ENCODE measurements at regions not wholly inside any gene's neighbourhood (a gene's known extent, or its start where the extent isn't known, plus 50 kb on each side); places are given as distances from the start of the nearest gene placed in this dataset.
"Not testable (repeated sequence)": the region's sequence is repeated elsewhere in the genome, so short reads cannot be mapped to it uniquely, and the experiment has no call there.

DNA sequence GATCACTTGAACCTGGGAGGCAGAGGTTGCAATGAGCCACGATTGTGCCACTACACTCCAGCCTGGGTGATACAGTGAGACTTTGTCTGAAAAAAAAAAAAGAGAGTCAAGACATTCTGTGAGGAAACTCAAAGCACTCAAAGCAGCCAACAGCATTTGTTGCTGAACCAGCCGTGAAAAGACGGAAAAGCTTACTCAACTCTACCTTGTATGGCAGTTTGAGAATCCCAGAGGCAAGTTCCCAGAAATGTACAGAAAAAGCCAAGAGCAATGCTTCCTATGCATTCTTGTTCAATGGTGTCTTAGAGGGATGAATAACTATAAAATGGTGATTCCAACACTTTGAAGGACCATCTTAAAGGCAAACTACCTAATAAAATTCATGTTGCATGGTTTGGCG is 170.2 kb downstream of the HSD17B3 start:
- DNase-seq (ENCODE audit: low read depth) = no peak

- DNase-seq (ENCODE audit: low read depth) = no peak
These were observed 171.0 kb downstream of the HSD17B3 start for GRCh38 chr9:96130970-96131369.

DNA sequence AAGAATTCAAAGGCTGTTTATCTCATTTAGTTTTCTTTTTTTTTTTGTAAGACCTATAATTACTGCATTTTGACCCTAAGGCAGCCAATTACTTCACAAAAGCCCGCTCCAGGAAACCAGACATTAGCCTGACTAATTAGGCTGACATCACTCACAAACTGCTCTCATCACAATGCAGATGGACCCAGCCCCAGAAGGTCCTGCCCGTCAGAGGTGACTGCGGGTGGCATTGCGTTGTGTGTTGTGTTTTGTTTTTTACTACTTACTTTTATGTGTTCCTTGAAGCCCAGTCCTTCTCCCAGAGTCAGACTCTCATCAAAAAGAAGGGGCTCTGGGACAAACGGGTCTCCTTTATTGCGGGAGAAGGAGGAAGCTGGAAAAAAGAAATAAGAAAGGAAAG is 172.2 kb downstream of the HSD17B3 start:
- no peak for DNase-seq (ENCODE audit: low read depth)

DNA sequence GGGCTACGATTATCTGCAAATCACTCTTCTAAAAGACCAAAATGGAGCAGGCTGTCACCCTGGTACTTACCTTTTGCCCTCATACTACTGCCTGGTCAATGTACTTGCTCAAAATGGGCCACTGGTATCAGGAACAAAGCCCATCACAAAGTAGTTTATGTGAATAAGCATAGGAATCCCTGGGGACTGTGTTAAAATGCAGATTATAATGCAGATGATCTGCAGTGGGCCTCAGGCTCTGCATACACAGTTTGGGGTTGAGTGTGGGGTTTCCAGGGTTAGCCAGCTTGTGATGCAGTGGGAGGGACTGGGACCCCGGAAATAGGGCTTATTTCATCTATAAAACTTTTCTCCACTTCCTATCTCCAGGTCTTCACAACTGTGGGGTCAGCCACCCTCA is 173.1 kb downstream of the HSD17B3 start:
- no peak for DNase-seq (ENCODE audit: low read depth)

DNA sequence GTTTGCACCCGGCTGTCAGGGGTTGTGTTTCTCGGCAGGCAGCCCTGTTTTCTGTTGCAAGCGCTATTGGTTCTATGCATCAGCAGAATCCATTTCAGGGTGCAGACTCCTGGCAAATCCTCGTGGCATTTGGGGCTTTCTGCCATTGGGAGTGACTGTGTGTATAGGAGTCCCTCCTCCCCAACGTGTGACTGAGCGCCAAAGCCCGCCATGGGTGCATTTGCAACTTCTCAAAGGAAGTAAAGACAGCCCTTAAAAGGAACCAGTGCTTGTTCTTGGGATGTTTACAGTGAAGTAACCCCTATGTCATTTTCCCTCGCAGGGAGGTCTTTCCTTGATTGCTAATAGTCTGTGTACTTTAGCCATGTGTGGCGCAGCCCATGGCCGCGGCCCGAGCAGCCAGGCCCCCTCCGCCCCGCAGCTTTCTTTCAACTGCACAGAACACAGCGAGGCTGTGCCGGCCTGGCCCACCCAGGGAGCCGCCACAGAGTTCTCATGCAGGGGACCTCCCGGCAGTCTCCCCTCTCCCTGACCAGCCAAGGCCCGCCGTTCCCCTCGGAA is 175.6 kb downstream of the HSD17B3 start:
- no peak for DNase-seq (ENCODE audit: low read depth)

- DNase-seq (ENCODE audit: low read depth) = no peak
These were observed 176.4 kb downstream of the HSD17B3 start for GRCh38 chr9:96125624-96126023.

DNA sequence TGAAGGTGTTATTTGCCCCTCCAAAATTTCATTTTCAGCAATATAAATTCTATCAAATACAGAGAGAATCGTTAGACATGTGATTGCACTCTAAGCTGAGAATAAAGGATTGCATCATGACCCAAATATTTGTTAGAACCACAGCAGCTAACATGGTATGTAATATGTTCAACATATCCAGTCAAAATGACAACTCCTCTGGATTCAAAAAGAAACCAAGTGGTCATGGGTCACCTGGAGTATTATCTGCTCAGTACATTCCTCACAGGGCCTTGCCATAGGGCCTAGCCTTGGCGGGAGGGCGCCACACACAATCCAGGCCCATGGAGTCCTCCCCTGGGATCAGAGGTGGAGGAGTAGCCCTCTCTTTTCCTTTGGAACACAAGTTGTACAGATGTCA is 179.2 kb downstream of the HSD17B3 start:
- DNase-seq (ENCODE audit: low read depth) = peak; percentile 75

DNA sequence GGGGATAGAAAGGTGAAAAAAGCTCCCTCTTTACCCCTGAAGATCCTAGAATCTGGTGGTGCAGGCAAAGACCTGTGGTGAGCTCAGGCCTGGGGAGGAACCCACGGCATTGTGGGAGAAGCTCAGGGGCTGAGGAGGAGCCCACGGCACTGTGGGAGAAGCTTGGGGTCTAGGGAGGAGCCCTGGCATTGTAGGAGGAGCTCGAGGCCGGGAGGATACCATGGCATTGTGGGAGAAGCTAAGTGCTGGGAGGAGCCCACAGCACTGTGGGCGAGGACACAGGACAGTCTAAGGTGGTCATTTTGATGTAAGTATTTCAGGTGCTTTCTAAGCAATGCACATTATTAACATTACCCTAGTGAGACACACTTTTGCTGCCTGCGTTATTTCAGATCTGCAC is 179.7 kb downstream of the HSD17B3 start:
- DNase-seq (ENCODE audit: low read depth) = no peak

- DNase-seq (ENCODE audit: low read depth) = no peak
These were observed 180.8 kb downstream of the HSD17B3 start for GRCh38 chr9:96121136-96121535.

DNA sequence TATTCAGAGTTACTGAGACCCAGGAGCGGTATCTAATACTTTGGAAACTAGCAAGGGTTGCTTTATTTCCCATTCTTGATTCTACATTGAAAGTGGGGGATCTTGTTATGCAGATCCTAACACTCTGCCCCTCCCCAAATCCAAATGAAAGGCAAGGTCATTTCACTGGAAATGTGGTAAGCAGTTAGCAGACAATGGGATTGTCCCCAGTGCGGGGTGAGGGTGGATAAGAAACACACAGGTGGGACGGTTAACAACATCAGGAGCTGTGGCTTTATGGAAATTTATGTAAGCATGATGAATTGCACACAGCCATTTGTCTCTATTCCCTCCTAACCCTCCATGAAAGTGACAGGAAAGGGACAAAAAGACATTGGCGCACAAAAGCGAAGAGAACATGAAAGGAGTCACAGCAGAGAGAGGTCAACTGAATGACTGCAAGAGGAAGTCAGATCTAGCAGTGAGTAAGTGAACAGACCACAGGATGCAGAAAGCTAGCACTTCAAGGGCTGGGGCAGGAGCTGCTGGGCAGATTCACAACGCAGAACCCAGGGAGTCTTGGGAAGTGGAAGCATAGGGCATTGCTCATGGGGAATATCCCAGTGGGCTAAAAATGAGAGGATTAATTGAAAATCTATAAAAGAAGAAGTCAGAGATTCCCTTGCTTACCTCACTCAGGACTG is 184.4 kb downstream of the HSD17B3 start:
- DNase-seq (ENCODE audit: low read depth) = no peak

GRCh38 chr9:96116275-96117064 is 185.5 kb downstream of the HSD17B3 start:
- no peak for DNase-seq (ENCODE audit: low read depth)

GRCh38 chr9:96115836-96116235 is 186.1 kb downstream of the HSD17B3 start:
- no peak for DNase-seq (ENCODE audit: low read depth)

DNA sequence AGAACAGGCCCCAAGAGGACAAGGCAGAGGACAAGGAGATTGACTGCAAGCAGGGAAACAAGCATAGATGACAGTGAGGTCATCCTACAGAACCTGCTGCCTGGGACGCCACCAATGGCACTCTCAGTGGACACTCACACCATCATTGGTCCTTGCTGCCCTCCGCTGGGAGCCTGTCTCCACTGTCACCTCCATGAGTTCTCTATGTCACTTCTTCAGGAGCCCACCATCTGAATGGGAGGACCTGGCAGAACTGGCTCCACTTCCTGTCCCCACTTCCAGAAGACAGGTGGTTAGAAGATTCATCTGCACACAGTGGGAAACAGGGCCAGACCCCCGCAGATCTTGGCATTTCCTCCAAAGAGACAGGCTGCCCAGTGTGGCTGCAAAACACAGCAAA is 188.9 kb downstream of the HSD17B3 start:
- DNase-seq (ENCODE audit: low read depth) = no peak

DNA sequence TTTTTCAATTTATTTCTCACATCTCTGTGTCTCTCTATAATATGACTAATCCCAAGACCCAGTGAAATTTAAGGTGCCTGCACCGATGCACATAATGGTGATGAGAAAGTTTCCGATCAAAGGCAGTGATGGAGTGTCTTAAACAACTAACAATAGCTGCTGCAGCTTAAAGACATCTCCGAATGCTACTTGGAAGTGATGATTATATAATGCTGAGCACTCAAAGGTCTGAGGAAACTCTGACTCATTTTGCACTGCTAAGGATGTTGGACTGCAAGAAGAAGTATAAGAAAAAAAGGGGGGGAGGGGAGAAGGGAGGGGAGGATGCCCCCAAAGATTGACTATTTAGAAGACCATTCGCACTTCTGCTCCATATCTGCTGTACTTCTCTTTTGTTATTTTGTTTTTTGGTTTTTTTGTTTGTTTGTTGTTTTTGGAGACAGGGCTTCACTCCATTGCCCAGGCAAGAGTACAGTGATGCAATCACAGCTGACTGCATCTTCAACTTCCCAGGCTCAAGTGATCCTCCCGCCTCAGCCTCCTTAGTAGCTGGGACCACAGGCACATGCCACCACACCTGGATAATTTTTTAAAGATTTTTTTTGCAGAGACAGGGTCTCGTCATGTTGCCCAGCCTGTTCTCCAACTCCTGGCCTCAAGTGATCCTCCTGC is 192.2 kb downstream of the HSD17B3 start:
- DNase-seq (ENCODE audit: low read depth) = peak; percentile 21

DNA sequence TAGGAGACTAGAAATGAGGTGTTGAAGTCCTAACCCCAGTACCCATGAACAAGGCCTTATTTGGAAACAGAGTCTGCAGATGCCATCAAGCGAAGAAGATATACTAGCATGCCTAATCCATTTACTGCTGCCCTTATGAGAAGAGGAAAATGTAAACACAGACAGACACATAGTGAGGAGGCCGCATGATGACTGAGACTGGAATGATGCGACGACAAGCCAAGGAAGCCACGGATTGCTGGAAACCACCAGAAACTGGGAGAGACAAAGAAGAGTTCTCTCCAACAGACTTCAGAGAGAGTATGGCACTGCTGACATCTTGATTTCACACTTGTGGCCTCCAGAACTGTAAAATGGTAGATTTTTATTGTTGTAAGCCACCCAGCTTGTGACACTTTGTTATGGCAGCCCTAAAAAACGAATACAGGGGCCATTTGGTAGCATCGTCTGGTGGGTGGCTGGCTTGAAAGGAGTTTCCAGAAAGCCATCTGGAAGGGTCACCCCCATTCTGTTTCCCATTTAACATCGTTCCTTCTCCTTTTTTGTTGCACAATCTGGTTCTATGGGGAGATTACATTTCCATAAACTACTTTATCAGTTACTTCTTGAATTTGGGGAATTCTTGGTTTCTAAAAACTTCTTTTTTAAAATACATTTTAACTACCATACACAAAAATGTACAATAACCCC is 193.1 kb downstream of the HSD17B3 start:
- DNase-seq (ENCODE audit: low read depth) = no peak

DNA sequence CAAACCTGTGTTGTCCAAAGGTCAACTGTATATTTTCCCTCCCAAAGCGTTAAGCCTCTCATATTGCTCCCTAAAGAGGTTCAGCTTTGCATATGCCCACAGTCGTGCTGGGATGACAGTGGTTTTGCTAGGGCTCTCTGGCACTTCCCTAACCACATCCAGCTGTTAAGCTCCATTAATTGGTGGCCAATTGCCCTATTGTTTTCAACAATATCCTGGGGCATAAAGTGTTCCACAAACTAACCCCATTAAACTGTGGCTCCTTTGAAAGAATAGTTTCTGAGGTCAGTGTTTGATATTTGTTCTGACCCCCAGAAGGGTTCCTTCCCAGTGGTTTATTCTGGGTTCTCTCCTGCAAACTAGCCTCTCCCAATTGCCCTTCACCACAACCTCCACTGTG is 194.5 kb downstream of the HSD17B3 start:
- no peak for DNase-seq (ENCODE audit: low read depth)

- DNase-seq (ENCODE audit: low read depth) = no peak
These were observed 201.3 kb downstream of the HSD17B3 start for GRCh38 chr9:96100385-96101300.

DNA sequence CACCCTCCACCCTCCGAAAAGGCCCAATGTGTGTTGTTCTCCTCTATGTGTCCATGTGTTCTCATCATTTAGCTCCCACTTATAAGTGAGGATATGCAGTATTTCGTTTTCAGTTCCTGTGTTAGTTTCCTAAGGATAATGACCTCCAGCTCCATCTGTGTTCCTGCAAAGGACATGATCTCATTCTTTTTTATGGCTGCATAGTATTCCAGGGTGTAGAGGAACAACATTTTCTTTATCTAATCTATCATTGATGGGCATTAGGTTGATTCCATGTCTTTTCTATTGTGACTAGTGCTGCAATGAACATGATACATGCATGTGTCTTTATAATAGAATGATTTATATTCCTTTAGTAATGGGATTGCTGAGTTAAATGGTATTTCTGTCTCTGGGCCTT is 211.3 kb downstream of the HSD17B3 start:
- DNase-seq (ENCODE audit: low read depth) = not testable (repeated sequence)

DNA sequence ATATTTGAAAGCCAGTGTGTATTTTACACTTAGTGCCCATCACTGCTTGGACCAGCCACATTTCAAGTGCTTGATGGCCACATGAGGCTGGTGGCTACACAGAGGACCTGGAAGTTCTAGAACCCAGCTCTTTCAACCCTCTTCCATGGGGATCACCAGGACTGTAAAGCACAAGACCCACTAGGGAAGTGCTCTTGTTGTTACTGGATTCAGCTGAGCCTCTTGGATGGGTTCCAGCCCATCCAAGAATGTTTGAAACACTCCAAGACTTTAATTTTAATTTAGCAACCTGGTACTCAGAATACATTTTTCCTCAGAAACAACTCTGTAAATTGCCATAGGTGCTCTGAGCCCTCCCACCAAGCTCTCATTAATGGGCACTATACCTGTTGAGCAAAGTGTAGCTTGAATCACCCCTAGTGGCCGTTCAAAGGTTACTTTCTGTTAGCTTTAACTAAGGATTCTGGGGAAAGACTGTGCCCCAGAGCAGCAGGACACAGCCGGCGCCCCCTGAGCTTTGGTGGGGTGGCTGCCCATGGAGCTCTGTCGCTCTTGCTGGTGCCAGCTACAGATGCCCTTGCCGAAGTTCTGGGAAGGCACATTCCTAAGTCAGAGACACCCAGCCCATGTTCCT is 212.4 kb downstream of the HSD17B3 start:
- DNase-seq (ENCODE audit: low read depth) = no peak

- DNase-seq (ENCODE audit: low read depth) = no peak
These were observed 213.0 kb downstream of the ERCC6L2 start for GRCh38 chr9:96088510-96088909.

All from amniotic epithelial cell (primary cell).